ENCODE measurements at regions not wholly inside any gene's neighbourhood (a gene's known extent, or its start where the extent isn't known, plus 50 kb on each side); places are given as distances from the start of the nearest gene placed in this dataset.

DNA sequence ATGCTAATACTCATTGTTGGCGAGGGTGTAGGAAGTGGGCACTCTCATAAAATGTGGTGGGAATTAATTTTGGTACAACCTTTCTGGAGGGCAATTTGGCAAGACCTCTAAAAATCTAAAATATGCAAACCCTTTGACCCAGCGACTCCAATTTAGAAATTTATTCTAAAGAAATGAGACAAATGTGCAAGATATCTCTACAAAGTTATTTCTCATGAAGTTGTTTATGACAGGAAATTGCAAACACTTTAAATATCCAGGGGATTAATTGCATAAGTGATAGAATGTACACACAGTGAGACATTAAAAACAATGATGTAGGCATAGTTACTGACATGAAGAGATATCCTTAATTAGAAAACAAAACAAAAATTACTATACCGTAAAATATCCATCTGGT is 246.3 kb upstream of the MAP3K1 start:
- Histone ChIP-seq H3K9me3 (ENCODE audit: insufficient read depth, low read depth, low read length) (no peaks in the 10 kb centered on the region), H3K4me2 (ENCODE audit: low read depth, low read length, poor library complexity, severe bottlenecking) (no peak overlapping the region), H3K4me3 (ENCODE audit: low read length, poor library complexity, severe bottlenecking) (no peak overlapping the region), H3F3A (ENCODE audit: low read depth) (no peaks in the 10 kb centered on the region), H4K20me1 (ENCODE audit: insufficient read depth, low read length, poor library complexity, severe bottlenecking) (no peaks in the 10 kb centered on the region), H3K9ac (ENCODE audit: low read depth, low read length, poor library complexity, severe bottlenecking) (no peak overlapping the region), H3K79me2 (ENCODE audit: insufficient read depth, low read length) (no peaks in the 10 kb centered on the region), H3K27me3 (ENCODE audit: insufficient read depth, low read length, poor library complexity, severe bottlenecking) (no peaks in the 10 kb centered on the region), H2AFZ (ENCODE audit: low read length) (no peak overlapping the region), H3K4me1 (ENCODE audit: insufficient read depth, low read length, poor library complexity, severe bottlenecking) (peaks cover 9% of the 10 kb centered on the region), H3K36me3 (ENCODE audit: insufficient read depth, low read length) (no peaks in the 10 kb centered on the region), H3K9me2 (replicated peaks; ENCODE audit: low read depth, low read length) (no peaks in the 10 kb centered on the region)
- TF ChIP-seq, protein P1, sequence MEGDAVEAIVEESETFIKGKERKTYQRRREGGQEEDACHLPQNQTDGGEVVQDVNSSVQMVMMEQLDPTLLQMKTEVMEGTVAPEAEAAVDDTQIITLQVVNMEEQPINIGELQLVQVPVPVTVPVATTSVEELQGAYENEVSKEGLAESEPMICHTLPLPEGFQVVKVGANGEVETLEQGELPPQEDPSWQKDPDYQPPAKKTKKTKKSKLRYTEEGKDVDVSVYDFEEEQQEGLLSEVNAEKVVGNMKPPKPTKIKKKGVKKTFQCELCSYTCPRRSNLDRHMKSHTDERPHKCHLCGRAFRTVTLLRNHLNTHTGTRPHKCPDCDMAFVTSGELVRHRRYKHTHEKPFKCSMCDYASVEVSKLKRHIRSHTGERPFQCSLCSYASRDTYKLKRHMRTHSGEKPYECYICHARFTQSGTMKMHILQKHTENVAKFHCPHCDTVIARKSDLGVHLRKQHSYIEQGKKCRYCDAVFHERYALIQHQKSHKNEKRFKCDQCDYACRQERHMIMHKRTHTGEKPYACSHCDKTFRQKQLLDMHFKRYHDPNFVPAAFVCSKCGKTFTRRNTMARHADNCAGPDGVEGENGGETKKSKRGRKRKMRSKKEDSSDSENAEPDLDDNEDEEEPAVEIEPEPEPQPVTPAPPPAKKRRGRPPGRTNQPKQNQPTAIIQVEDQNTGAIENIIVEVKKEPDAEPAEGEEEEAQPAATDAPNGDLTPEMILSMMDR (conservative IDR thresholded peaks at IDR 0.05; ENCODE audit: low read length): no peak
- TF ChIP-seq EZH2phosphoT487 (IDR thresholded peaks at IDR 0.05; ENCODE audit: borderline replicate concordance): no peak

DNA sequence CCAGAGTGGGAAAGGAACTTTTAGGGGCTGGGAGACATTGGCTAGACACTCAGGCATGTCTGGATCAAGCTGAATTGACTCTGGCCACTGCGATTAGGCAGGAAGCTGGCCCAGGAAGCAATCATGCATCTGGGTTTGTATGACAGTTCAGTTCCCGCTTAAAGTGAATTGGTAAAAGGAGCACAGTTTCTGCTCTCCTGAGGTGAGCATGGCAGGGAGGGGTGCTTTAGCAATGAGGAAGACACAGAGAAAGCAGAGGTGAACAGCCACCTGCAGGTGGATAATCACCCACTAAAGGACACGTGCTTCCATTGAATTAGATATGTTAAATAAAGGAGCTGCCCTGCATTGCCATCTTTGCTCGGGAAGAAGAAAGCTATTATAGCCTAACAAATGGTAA is 248.1 kb upstream of the MAP3K1 start:
- no peaks in the 10 kb centered on the region for H3F3A ChIP-seq (ENCODE audit: low read depth)
- no peaks in the 10 kb centered on the region for H3K27me3 ChIP-seq (ENCODE audit: insufficient read depth, low read length, poor library complexity, severe bottlenecking)
- TF ChIP-seq EZH2phosphoT487 (IDR thresholded peaks at IDR 0.05; ENCODE audit: borderline replicate concordance): no peak
- TF ChIP-seq, protein P1 (conservative IDR thresholded peaks at IDR 0.05; ENCODE audit: low read length): no peak
- no peak overlapping the region for H3K4me3 ChIP-seq (ENCODE audit: low read length, poor library complexity, severe bottlenecking)
- no peaks in the 10 kb centered on the region for H3K79me2 ChIP-seq (ENCODE audit: insufficient read depth, low read length)
- H3K36me3 ChIP-seq (ENCODE audit: insufficient read depth, low read length): no peaks in the 10 kb centered on the region
- H3K4me1 ChIP-seq (ENCODE audit: insufficient read depth, low read length, poor library complexity, severe bottlenecking): peaks cover 9% of the 10 kb centered on the region
- H3K9me2 ChIP-seq (replicated peaks; ENCODE audit: low read depth, low read length): no peaks in the 10 kb centered on the region
- no peak overlapping the region for H3K4me2 ChIP-seq (ENCODE audit: low read depth, low read length, poor library complexity, severe bottlenecking)
- no peaks in the 10 kb centered on the region for H4K20me1 ChIP-seq (ENCODE audit: insufficient read depth, low read length, poor library complexity, severe bottlenecking)
- H3K9me3 ChIP-seq (ENCODE audit: insufficient read depth, low read depth, low read length): no peaks in the 10 kb centered on the region
- H2AFZ ChIP-seq (ENCODE audit: low read length): peak overlapping the region; percentile 20; the same call in 1 of the 2 replicates
- H3K9ac ChIP-seq (ENCODE audit: low read depth, low read length, poor library complexity, severe bottlenecking): no peak overlapping the region

DNA sequence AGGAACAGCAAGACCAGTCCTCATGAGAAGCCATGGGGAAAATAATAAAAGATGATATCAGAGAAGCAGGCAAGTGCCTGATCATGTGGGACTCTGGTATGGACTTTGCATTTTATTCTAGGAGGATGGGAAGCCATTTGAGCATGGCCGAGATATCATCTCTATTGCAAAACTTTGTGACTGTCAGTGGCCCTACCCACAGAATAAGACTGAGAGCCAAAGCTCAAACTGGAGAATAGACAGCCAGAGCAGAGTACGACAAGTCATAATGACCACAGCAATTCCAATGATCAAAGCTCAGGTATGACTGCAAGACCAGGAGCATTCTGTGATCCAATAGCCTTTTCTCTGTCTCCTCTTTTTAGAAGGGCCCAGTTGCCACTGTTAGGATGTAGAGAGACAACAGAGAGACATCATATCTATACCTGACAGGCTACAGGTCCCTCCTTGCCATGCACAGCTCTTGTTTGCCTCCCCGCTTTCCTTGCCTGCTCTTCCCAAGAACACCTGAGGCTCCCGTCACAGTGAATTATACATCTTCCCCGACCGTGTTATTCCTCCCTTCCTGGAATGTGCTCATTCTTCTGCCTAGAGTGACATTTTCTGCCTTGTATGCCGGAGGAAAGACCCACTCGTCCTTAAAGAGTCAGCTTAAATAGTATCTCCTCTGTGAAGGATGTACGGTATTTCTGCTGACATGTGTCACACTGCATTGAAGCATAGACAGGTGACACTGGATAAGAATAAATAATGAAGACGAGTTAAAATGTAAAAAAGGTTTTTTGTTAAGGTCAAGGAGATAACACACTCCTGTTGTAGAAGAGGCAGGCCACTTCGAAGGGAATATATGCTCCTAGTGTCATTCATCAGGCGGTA is 248.7 kb upstream of the MAP3K1 start:
- Histone ChIP-seq H3K4me1 (ENCODE audit: insufficient read depth, low read length, poor library complexity, severe bottlenecking) (peaks cover 9% of the 10 kb centered on the region), H3K9me3 (ENCODE audit: insufficient read depth, low read depth, low read length) (no peaks in the 10 kb centered on the region), H3K36me3 (ENCODE audit: insufficient read depth, low read length) (no peaks in the 10 kb centered on the region), H3K79me2 (ENCODE audit: insufficient read depth, low read length) (no peaks in the 10 kb centered on the region), H3K4me3 (ENCODE audit: low read length, poor library complexity, severe bottlenecking) (no peak overlapping the region), H3K9ac (ENCODE audit: low read depth, low read length, poor library complexity, severe bottlenecking) (no peak overlapping the region), H3K4me2 (ENCODE audit: low read depth, low read length, poor library complexity, severe bottlenecking) (no peak overlapping the region), H3K9me2 (replicated peaks; ENCODE audit: low read depth, low read length) (no peaks in the 10 kb centered on the region), H3F3A (ENCODE audit: low read depth) (no peaks in the 10 kb centered on the region), H3K27me3 (ENCODE audit: insufficient read depth, low read length, poor library complexity, severe bottlenecking) (no peaks in the 10 kb centered on the region), H2AFZ (ENCODE audit: low read length) (no peak overlapping the region; the same call in 1 of the 2 replicates), H4K20me1 (ENCODE audit: insufficient read depth, low read length, poor library complexity, severe bottlenecking) (no peaks in the 10 kb centered on the region)
- TF ChIP-seq EZH2phosphoT487 (IDR thresholded peaks at IDR 0.05; ENCODE audit: borderline replicate concordance): no peak
- TF ChIP-seq, protein P1 (conservative IDR thresholded peaks at IDR 0.05; ENCODE audit: low read length): no peak

All from Loucy (cell line).